Stimulated activated CD4-positive, alpha-beta T cell treated with anti-CD3 and anti-CD28 coated beads, Interleukin-12 subunit alpha, Interleukin-12 subunit beta, amount 100 ng/mL, for 24 hours (primary cell): ENCODE measurements at regions not wholly inside any gene's neighbourhood (a gene's known extent, or its start where the extent isn't known, plus 50 kb on each side); places are given as distances from the start of the nearest gene placed in this dataset.
"Not testable (repeated sequence)": the region's sequence is repeated elsewhere in the genome, so short reads cannot be mapped to it uniquely, and the experiment has no call there.

Experiments used
- DNase-seq, 2 experiments: peaks; one replicate each; pipeline ENCODE4 v3.0.0-alpha.2; 2020; ENCODE audit warnings: low read depth in 2 of 2

- DNase-seq = not testable (repeated sequence)
Observed at GRCh38 chr3:198147993-198148392, 188.0 kb downstream of the LMLN start.

GRCh38 chr3:198149904-198150303 lies 189.9 kb downstream of the LMLN start:
- not testable (repeated sequence) for DNase-seq

- not testable (repeated sequence) for DNase-seq
Observed at GRCh38 chr3:198151867-198152266, 191.8 kb downstream of the LMLN start.

- not testable (repeated sequence) for DNase-seq
Observed at GRCh38 chr3:198155771-198156170, 195.8 kb downstream of the LMLN start.

- DNase-seq = not testable (repeated sequence)
Observed at GRCh38 chr3:198157231-198157868, 197.3 kb downstream of the LMLN start.

- not testable (repeated sequence) for DNase-seq
Observed at GRCh38 chr3:198158007-198158406, 198.0 kb downstream of the LMLN start.

GRCh38 chr3:198167339-198168039 lies 207.5 kb downstream of the LMLN start:
- DNase-seq = peak; percentile 35 to 60

- not testable (repeated sequence) for DNase-seq
Observed at GRCh38 chr3:198170781-198171180, 210.8 kb downstream of the LMLN start.

- DNase-seq = not testable (repeated sequence)
Observed at GRCh38 chr3:198173080-198173479, 213.1 kb downstream of the LMLN start.

GRCh38 chr3:198173929-198174574 lies 214.0 kb downstream of the LMLN start:
- not testable (repeated sequence) for DNase-seq
